MM.1S (cell line): ENCODE measurements at regions not wholly inside any gene's neighbourhood (a gene's known extent, or its start where the extent isn't known, plus 50 kb on each side); places are given as distances from the start of the nearest gene placed in this dataset.

ENCODE experiments used
- DNase-seq: peaks from one replicate; pipeline ENCODE4 v3.0.0-alpha.2; 2015
- H2AFZ ChIP-seq: fragments of 300-600 bp; sonication (generic); 2 replicates; pipeline ENCODE4 v1.6.0; 2016; ENCODE audit warnings: antibody characterized with exemption, low read length
- H3F3A ChIP-seq: fragments of 300-600 bp; sonication (generic); 2 replicates; pipeline ENCODE4 v1.6.1; 2016; ENCODE audit warnings: mild to moderate bottlenecking, antibody characterized with exemption, low read length, moderate library complexity, mixed read lengths; ENCODE audit not compliant: insufficient read depth
- H3K27ac ChIP-seq: fragments of 300-600 bp; sonication (generic); 2 replicates; pipeline ENCODE4 v1.5.1; 2016; ENCODE audit warnings: mild to moderate bottlenecking, low read length
- H3K27me3 ChIP-seq: fragments of 300-600 bp; sonication (generic); replicated peaks from 2 replicates; pipeline ENCODE4 v1.6.0; 2016; ENCODE audit warnings: low read length; ENCODE audit not compliant: insufficient read depth
- H3K36me3 ChIP-seq: fragments of 300-600 bp; sonication (generic); replicated peaks from 2 replicates; pipeline ENCODE4 v1.6.1; 2016; ENCODE audit warnings: mild to moderate bottlenecking, low read length, mixed read lengths; ENCODE audit not compliant: insufficient read depth
- H3K4me1 ChIP-seq: fragments of 300-600 bp; sonication (generic); 2 replicates; pipeline ENCODE4 v1.6.1; 2016; ENCODE audit warnings: low read length, mixed read lengths
- H3K4me2 ChIP-seq: fragments of 300-600 bp; sonication (generic); 2 replicates; pipeline ENCODE4 v1.6.0; 2016; ENCODE audit warnings: low read depth, low read length
- H3K4me3 ChIP-seq: fragments of 300-600 bp; sonication (generic); 2 replicates; pipeline ENCODE4 v1.5.1; 2016; ENCODE audit warnings: low read length, mixed read lengths
- H3K79me2 ChIP-seq: fragments of 300-600 bp; sonication (generic); 2 replicates; pipeline ENCODE4 v1.6.1; 2016; ENCODE audit warnings: mixed run types, low read length, mixed read lengths
- H3K9ac ChIP-seq: fragments of 300-600 bp; sonication (generic); 2 replicates; pipeline ENCODE4 v1.6.1; 2016; ENCODE audit warnings: low read length, mixed read lengths
- H3K9me2 ChIP-seq: fragments of 300-600 bp; sonication (generic); replicated peaks from 2 replicates; pipeline ENCODE4 v1.6.1; 2016; ENCODE audit warnings: mild to moderate bottlenecking, low read length, mixed read lengths; ENCODE audit not compliant: insufficient read depth
- H3K9me3 ChIP-seq: fragments of 300-600 bp; sonication (generic); replicated peaks from 2 replicates; pipeline ENCODE4 v1.6.1; 2016; ENCODE audit warnings: mild to moderate bottlenecking, low read length, mixed read lengths; ENCODE audit not compliant: insufficient read depth
- H4K20me1 ChIP-seq: fragments of 300-600 bp; sonication (generic); 2 replicates; pipeline ENCODE4 v1.6.1; 2016; ENCODE audit warnings: mild to moderate bottlenecking, low read length, moderate library complexity, mixed read lengths; ENCODE audit not compliant: insufficient read depth
- CTCF ChIP-seq: fragments of 300-600 bp; sonication (generic); IDR thresholded peaks from 2 replicates; pipeline ENCODE4 v1.5.1; 2016; ENCODE audit warnings: antibody characterized with exemption, low read length, mixed read lengths
- EZH2 ChIP-seq: fragments of 300-600 bp; sonication (generic); optimal IDR thresholded peaks from 2 replicates; pipeline ENCODE3; 2017; ENCODE audit warnings: low read depth, mild to moderate bottlenecking, antibody characterized with exemption, low read length, mixed read lengths
- EZH2phosphoT487 ChIP-seq: fragments of 300-600 bp; sonication (generic); IDR thresholded peaks from 2 replicates; pipeline ENCODE4 v1.6.1; 2018; ENCODE audit warnings: antibody characterized with exemption, low read length

- Histone ChIP-seq H3K27ac (peak overlapping the region; percentile 4; the same call in 1 of the 2 replicates), H3K36me3 (no peaks in the 10 kb centered on the region), H3F3A (no peaks in the 10 kb centered on the region), H2AFZ (no peak overlapping the region), H4K20me1 (no peaks in the 10 kb centered on the region), H3K4me3 (no peak overlapping the region), H3K9ac (no peak overlapping the region), H3K9me3 (no peaks in the 10 kb centered on the region), H3K9me2 (no peaks in the 10 kb centered on the region), H3K27me3 (no peaks in the 10 kb centered on the region), H3K79me2 (no peaks in the 10 kb centered on the region), H3K4me2 (peak overlapping the region; percentile 0; the same call in 1 of the 2 replicates), H3K4me1 (peaks cover 25% of the 10 kb centered on the region)
- DNase-seq = peak; percentile 49
- TF ChIP-seq CTCF (no peak), EZH2phosphoT487 (no peak), EZH2 (no peak)
These were observed 91.8 kb upstream of the DMRT1 start for GRCh38 chr9:749716-750115.

- no peaks in the 10 kb centered on the region for H3K9me2 ChIP-seq
- TF ChIP-seq EZH2phosphoT487 (no peak), EZH2 (no peak), CTCF (no peak)
- no peaks in the 10 kb centered on the region for H4K20me1 ChIP-seq
- H3K27ac ChIP-seq = no peak overlapping the region
- no peaks in the 10 kb centered on the region for H3K27me3 ChIP-seq
- 0 out of 2 replicates have a peak overlapping the region, but pooled peaks have one; percentile 0 for H3K4me2 ChIP-seq
- no peaks in the 10 kb centered on the region for H3K36me3 ChIP-seq
- no peak overlapping the region for H3K4me3 ChIP-seq
- peaks cover 25% of the 10 kb centered on the region for H3K4me1 ChIP-seq
- H3K9me3 ChIP-seq = no peaks in the 10 kb centered on the region
- no peak for DNase-seq
- H2AFZ ChIP-seq = no peak overlapping the region
- no peaks in the 10 kb centered on the region for H3K79me2 ChIP-seq
- H3F3A ChIP-seq = no peaks in the 10 kb centered on the region
- no peak overlapping the region for H3K9ac ChIP-seq
These were observed 91.1 kb upstream of the DMRT1 start for GRCh38 chr9:750249-750967.

GRCh38 chr9:751137-752051, 90.1 kb upstream of the DMRT1 start:
- no peak overlapping the region for H3K4me3 ChIP-seq
- TF ChIP-seq EZH2 (no peak), EZH2phosphoT487 (no peak), CTCF (no peak)
- H3K9me2 ChIP-seq = no peaks in the 10 kb centered on the region
- H3F3A ChIP-seq = no peaks in the 10 kb centered on the region
- peaks cover 30% of the 10 kb centered on the region for H3K4me1 ChIP-seq
- no peaks in the 10 kb centered on the region for H3K27me3 ChIP-seq
- H3K27ac ChIP-seq = no peak overlapping the region
- H2AFZ ChIP-seq = no peak overlapping the region
- DNase-seq = no peak
- no peaks in the 10 kb centered on the region for H3K79me2 ChIP-seq
- H3K4me2 ChIP-seq = no peak overlapping the region
- H4K20me1 ChIP-seq = no peaks in the 10 kb centered on the region
- H3K9ac ChIP-seq = no peak overlapping the region
- no peaks in the 10 kb centered on the region for H3K36me3 ChIP-seq
- no peaks in the 10 kb centered on the region for H3K9me3 ChIP-seq
